Endodermal cell (in vitro differentiated cells): ENCODE measurements at regions not wholly inside any gene's neighbourhood (a gene's known extent, or its start where the extent isn't known, plus 50 kb on each side); places are given as distances from the start of the nearest gene placed in this dataset.

ENCODE experiments used
- DNase-seq: peaks from one replicate; pipeline ENCODE4 v3.0.0-alpha.2; 2017
- H3K27ac ChIP-seq: 2 replicates; pipeline ENCODE4 v1.5.1; 2013; ENCODE audit warnings: mild to moderate bottlenecking, low read depth, low read length, moderate library complexity
- H3K27me3 ChIP-seq: 2 replicates; pipeline ENCODE4 v1.6.1; 2013; ENCODE audit warnings: mild to moderate bottlenecking, low read length, moderate library complexity; ENCODE audit not compliant: insufficient read depth, control insufficient read depth, poor library complexity, severe bottlenecking
- H3K36me3 ChIP-seq: 2 replicates; pipeline ENCODE4 v1.7.0; 2013; ENCODE audit warnings: mild to moderate bottlenecking, low read length, moderate library complexity; ENCODE audit not compliant: control insufficient read depth, insufficient read depth
- H3K4me1 ChIP-seq: one replicate; pipeline ENCODE4 v1.7.0; 2013; ENCODE audit warnings: low read length; ENCODE audit not compliant: control insufficient read depth, insufficient read depth
- H3K4me3 ChIP-seq: 2 replicates; pipeline ENCODE4 v1.5.1; 2013; ENCODE audit warnings: mild to moderate bottlenecking, low read length, moderate library complexity
- H3K9ac ChIP-seq: 2 replicates; pipeline ENCODE4 v1.6.1; 2013; ENCODE audit warnings: mild to moderate bottlenecking, low read length, moderate library complexity; ENCODE audit not compliant: poor library complexity, severe bottlenecking; ENCODE audit errors: extremely low read depth
- H3K9me3 ChIP-seq: 2 replicates; pipeline ENCODE4 v1.6.1; 2013; ENCODE audit warnings: mild to moderate bottlenecking, low read length, moderate library complexity; ENCODE audit not compliant: control insufficient read depth
- H3K27ac Mint-ChIP-seq: 2 replicates; pipeline ENCODE4 v1.8.0; 2020; ENCODE audit warnings: mixed read lengths
- H3K27me3 Mint-ChIP-seq: 2 replicates; pipeline ENCODE4 v1.8.0; 2021; ENCODE audit warnings: mild to moderate bottlenecking, mixed read lengths; ENCODE audit not compliant: insufficient read depth
- H3K36me3 Mint-ChIP-seq: 2 replicates; pipeline ENCODE4 v1.8.0; 2020; ENCODE audit warnings: low read depth, mixed read lengths
- H3K4me1 Mint-ChIP-seq: 2 replicates; pipeline ENCODE4 v1.8.0; 2020; ENCODE audit warnings: mixed read lengths
- H3K4me3 Mint-ChIP-seq: 2 replicates; pipeline ENCODE4 v1.8.0; 2020; ENCODE audit warnings: mild to moderate bottlenecking, moderate library complexity, mixed read lengths
- H3K9me3 Mint-ChIP-seq: 2 replicates; pipeline ENCODE4 v1.8.0; 2020; ENCODE audit warnings: mild to moderate bottlenecking, mixed read lengths
- WGBS, 2 experiments: methylation state at CpG; one replicate each; pipeline versions ENCODE4 v1.1.5 to v1.1.7; 2013; ENCODE audit warnings: missing lambda C conversion rate in 2 of 2, mixed read lengths in 1 of 2; ENCODE audit not compliant: insufficient coverage in 1 of 2, insufficient read length in 1 of 2; 5-methylcytosine and 5-hydroxymethylcytosine counted together
- TF ChIP-seq, protein P1 (sequence below): fragments of 200-600 bp; sonication (generic); conservative IDR thresholded peaks from 2 replicates; pipeline ENCODE4 v1.5.0; 2021; ENCODE audit warnings: antibody characterized with exemption, mild to moderate bottlenecking

DNA sequence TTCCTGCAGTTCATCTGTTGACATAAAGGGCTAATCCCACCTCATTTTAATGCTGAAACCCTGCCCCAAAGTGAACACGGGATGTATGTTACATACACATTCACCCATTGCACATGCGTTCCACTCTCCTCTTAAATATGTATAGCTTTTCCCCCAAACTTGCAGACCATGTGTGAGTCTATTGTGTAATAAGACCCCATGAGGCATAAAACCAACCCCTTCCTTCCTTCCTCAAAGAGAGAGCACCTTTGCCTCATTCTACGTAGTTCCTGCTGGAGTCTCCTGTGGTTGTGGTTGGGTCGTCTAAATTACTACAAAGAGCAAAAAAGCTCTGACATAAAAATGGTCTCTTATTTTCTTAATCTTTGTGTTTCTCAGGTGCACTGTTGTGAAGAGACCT lies 345.7 kb upstream of the KLF6 start:
- H3K9ac ChIP-seq = no peak overlapping the region
- H3K27me3 Mint-ChIP-seq = peaks cover 2% of the 10 kb centered on the region
- 70 to 86% methylated on average over 1 to 4 of the region's 4 CpGs for WGBS, 2 experiments

DNA sequence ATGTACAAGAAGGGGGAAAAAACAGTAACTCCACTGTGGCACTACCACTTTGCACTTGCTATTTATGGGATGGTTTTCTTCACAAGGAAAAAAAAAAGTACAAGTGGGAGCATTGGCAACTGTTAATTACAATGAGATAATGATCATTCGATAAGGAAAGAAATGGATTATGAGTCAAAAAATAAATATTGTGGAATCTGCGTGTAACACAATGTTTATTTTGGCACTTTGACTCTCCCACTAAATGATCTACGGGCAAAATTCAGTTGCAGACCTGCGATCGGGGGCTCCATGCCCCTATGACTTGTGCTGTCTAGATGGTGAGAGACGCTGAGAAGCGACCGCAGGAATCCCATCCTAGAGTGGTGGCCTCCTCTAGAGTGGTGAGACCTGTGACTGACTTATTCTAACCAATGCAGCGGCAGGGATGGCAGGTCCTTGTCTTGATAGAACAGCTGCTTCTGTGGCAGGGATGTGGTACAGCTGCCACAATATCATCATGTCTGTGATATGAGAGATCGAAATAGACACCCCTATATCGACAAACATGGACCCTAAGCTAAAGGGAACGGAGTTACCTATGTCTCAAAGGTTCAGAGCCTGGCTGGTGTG lies 345.0 kb upstream of the KLF6 start:
- Histone ChIP-seq H3K4me3 (peak overlapping the region; percentile 18), H3K9me3 (peaks cover 20% of the 10 kb centered on the region), H3K27ac (no peak overlapping the region), H3K9ac (no peak overlapping the region), H3K36me3 (no peaks in the 10 kb centered on the region), H3K4me1 (peaks cover 20% of the 10 kb centered on the region), H3K27me3 (no peaks in the 10 kb centered on the region)
- Mint-ChIP-seq H3K36me3 (peaks cover 6% of the 10 kb centered on the region), H3K9me3 (peaks cover 24% of the 10 kb centered on the region), H3K27ac (peak overlapping the region; percentile 84), H3K4me1 (peaks cover 22% of the 10 kb centered on the region), H3K4me3 (no peak overlapping the region), H3K27me3 (peaks cover 2% of the 10 kb centered on the region)
- 87 to 92% methylated on average over 11 to 12 of the region's 12 CpGs for WGBS, 2 experiments
- TF ChIP-seq, protein P1, sequence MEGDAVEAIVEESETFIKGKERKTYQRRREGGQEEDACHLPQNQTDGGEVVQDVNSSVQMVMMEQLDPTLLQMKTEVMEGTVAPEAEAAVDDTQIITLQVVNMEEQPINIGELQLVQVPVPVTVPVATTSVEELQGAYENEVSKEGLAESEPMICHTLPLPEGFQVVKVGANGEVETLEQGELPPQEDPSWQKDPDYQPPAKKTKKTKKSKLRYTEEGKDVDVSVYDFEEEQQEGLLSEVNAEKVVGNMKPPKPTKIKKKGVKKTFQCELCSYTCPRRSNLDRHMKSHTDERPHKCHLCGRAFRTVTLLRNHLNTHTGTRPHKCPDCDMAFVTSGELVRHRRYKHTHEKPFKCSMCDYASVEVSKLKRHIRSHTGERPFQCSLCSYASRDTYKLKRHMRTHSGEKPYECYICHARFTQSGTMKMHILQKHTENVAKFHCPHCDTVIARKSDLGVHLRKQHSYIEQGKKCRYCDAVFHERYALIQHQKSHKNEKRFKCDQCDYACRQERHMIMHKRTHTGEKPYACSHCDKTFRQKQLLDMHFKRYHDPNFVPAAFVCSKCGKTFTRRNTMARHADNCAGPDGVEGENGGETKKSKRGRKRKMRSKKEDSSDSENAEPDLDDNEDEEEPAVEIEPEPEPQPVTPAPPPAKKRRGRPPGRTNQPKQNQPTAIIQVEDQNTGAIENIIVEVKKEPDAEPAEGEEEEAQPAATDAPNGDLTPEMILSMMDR = no peak
- no peak for DNase-seq

More for the DNA sequence above, 345.7 kb upstream of the KLF6 start:
- Mint-ChIP-seq H3K4me3 (no peak overlapping the region), H3K4me1 (peaks cover 22% of the 10 kb centered on the region), H3K9me3 (peaks cover 18% of the 10 kb centered on the region), H3K27ac (no peak overlapping the region), H3K36me3 (peaks cover 6% of the 10 kb centered on the region)
- TF ChIP-seq, protein P1 = no peak
- no peak for DNase-seq
- Histone ChIP-seq H3K36me3 (no peaks in the 10 kb centered on the region), H3K27me3 (no peaks in the 10 kb centered on the region), H3K4me3 (no peak overlapping the region), H3K27ac (no peak overlapping the region), H3K9me3 (peaks cover 18% of the 10 kb centered on the region), H3K4me1 (peaks cover 20% of the 10 kb centered on the region)

DNA sequence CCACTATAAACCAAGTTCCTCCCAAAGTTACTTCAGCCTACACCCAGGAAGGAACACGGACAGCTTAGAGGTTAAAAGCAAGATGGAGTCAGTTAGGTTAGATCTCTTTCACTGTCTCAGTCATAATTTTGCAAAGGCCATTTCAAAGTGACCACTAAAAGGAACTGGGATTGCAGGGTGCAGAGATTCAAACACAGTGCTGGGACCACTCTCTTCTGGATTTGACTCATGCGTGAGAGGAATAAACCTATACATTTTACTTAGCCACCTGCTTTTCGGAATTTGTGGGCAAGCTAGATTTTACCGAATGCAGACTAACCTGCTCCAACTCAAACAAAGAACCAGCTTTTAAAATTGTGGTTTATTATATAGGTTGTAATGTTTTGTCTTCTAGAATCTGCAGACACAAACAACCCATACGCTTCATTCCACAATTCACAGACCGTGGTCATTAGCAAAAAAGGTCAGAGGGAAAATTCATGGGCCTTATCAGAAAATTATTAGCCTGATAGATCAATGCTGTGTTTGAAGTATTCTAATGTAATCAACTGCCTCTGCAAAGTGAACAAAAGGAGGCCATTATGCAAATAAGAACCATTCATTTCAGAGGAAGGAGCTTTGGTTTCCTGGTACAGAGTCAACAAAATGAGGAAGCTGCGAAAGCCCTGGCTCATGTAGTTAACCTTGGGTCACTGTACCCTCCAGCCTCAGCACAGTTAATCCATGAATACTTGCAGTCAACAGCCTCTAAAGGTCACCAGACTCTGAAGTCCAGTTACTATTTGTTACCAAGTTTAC lies 342.7 kb upstream of the KLF6 start:
- H3K9ac ChIP-seq = no peak overlapping the region
- TF ChIP-seq, protein P1 = no peak
- Mint-ChIP-seq H3K4me1 (peaks cover 26% of the 10 kb centered on the region), H3K36me3 (peaks cover 8% of the 10 kb centered on the region), H3K27ac (no peak overlapping the region), H3K9me3 (peaks cover 28% of the 10 kb centered on the region), H3K4me3 (no peak overlapping the region), H3K27me3 (no peaks in the 10 kb centered on the region)
- WGBS, 2 experiments = 94 to 100% methylated on average over 2 to 7 of the region's 7 CpGs
- H3K36me3 ChIP-seq = no peaks in the 10 kb centered on the region
- H3K4me1 ChIP-seq = peaks cover 20% of the 10 kb centered on the region
- H3K27me3 ChIP-seq = no peaks in the 10 kb centered on the region
- no peak overlapping the region for H3K27ac ChIP-seq
- H3K9me3 ChIP-seq = peaks cover 25% of the 10 kb centered on the region
- DNase-seq = no peak
- H3K4me3 ChIP-seq = peak overlapping the region; percentile 48
